ENCODE measurements at regions not wholly inside any gene's neighbourhood (a gene's known extent, or its start where the extent isn't known, plus 50 kb on each side); places are given as distances from the start of the nearest gene placed in this dataset.
A peak's percentile ranks its signal among the peaks of the same experiment; 100 is the strongest.

DNA sequence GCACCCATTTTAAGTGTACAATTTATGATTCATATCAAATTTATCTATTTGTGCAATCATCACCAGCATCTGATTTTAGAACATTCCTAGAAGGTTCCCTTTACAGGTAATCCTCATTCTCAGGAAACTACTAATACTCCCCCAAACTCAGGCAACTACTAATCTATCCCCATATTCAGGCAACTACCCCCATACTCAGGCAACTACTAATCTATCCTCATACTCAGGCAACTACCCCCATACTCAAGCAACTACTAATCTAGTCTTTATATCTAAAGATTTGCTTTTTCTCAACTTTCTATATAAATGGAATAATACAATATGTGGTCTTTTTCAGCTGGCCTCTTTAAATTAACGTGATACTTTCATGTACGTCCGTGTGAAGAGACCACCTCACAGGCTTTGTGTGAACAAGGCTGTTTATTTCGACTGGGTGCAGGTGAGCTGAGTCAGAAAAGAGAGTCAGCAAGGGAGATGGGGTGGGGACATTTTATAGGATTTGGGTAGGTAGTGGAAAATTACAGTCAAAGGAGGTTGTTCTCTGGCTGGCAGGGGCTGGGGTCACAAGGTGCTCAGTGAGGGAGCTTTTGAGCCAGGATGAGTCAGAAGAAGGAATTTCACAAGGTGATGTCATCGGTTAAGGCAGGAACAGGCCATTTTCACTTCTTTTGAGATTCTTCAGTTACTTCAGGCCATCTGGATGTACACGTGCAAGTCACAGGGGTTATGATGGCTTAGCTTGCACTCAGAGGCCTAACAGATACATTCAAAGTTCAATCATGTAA lies 1444.5 kb upstream of the CADM2 start:
- DNase-seq (ENCODE audit: low read depth), result peak; percentile 53

DNA sequence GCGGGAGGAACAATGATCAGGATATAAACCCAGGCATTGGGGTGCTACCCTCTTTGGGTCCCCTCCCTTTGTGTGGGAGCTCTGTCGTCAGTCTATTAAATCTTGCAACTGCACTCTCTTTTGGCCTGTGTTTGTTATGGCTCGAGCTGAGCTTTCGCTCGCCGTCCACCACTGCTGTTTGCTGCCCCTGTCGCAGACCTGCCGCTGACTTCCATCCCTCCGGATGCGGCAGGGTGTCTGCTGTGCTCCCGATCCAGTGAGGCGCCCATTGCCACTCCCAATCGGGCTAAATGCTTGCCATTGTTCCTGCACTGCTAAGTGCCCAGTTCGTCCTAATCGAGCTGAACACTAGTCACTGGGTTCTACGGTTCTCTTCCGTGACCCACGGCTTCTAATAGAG lies 1443.7 kb upstream of the CADM2 start:
- DNase-seq (ENCODE audit: low read depth), result no peak

DNA sequence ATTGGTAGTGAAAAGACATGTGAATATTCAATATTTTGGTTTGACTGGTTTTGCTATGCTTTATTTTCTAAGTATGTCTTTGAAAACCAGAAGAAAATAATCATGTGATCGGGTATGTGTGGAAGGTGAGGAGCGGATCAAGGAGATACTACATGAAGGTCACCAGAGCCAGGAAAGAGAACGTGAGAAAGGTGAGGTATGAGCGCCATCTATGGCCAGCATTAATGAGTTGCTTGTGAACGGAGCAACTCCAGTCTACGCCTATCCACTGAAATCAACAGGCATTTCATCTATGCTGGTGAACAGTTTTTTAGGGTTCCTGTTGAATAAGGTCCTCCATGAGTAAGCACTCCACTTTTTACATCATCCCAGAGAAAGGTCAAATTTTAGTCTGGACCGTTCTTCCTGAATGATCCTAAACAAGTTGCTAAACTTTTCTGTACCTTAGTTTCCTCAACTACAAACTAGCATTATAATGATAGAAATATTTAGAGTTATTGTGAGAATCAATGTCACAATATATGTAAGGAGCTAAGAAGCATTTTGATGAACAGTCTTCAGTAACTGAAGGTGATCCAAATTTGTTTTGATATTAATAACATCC lies 1435.2 kb upstream of the CADM2 start:
- DNase-seq (ENCODE audit: low read depth), result peak; percentile 52

DNA sequence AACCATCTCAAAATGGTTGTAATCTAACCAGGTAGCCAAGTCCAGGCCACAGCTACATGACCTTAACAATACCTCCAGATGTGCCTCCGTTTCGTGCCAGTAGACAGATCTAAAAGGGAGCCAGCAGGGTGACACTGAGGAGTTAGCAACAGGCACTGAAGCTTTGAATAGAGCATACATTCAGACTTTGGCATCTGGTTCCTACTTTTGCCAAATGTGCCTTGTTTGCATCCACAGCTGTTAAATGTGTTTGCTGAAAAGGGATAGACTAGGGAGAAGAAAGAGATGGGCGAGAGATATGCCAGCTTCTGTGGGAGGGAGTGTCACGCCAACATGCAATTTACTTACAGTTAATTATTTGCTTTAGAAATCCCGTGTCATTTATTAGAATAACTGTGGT lies 1433.9 kb upstream of the CADM2 start:
- no peak for DNase-seq (ENCODE audit: low read depth)

DNA sequence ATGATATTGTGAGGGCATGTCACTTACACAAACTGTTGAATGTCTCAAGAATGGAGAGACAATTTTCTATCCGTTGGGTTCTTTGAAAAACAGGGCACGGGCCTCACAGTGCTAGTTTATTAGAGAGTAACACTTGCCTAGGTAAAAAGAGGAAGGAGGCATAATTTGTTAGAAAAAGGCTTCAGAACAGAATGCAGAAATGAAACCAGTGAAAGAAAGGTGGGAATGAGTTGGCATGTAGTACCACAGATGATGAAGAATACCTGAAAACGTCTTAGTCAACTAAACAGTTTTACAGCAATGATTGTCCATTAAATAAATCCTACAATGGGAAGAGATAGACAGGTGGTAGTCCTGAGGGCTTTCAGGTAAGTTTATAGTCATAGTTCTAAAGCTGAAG lies 1399.7 kb upstream of the CADM2 start:
- DNase-seq (ENCODE audit: low read depth), result no peak

DNA sequence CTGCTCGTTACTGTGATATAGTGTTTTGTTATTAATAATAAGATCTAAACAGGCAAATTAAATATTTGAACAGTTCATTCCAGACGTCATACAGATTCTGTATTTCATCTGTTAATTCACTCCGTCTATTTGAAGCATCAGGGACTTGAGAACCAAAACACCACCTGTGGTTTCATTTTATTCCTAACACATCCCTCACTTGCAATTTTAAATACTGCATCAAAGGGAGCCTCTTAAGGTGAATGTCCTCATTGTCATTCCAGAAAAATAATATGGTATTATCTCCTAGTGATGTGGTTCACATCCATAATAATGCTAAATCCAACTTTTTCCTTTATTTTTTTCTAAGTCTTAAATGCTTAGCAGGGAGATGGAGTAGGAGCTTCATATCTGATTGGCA lies 1390.9 kb upstream of the CADM2 start:
- DNase-seq (ENCODE audit: low read depth), result no peak

DNA sequence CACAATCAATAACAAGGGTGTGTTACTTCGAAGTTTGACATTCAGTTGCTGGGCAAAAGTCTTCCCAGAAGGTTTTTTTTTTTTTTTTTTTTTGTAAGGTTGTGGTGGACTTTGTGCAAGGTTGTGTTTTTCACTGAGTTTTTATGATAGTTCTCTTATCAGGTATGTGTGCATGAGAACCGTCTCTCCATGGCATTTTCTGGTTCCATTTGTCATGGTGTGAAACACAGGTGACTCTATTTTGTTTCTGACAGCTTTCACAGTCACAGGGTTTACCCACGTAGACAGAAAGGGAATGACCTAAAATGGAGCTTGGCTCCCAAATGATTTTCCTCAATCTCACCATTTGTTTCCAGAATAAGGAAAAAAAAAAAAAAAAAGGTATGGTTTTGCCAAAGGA lies 1377.2 kb upstream of the CADM2 start:
- no peak for DNase-seq (ENCODE audit: low read depth)

DNA sequence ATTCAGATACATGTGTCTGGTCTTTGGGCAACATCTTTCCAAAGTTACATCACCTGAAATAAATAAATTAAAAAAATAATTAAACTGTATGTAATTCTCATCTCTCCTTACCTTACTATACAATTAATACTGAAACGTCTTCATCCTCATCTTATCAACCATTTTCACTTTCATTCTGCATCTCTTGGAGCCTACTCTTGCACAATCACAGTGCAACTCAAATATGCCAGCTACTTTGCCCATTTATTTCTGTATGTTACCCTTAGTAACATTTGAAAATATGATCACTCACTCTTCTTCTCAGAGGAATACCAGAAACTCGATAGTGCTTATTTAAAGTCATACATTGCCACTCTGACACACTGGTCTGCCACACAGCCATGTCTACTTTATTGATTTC lies 1357.1 kb upstream of the CADM2 start:
- no peak for DNase-seq (ENCODE audit: low read depth)

DNA sequence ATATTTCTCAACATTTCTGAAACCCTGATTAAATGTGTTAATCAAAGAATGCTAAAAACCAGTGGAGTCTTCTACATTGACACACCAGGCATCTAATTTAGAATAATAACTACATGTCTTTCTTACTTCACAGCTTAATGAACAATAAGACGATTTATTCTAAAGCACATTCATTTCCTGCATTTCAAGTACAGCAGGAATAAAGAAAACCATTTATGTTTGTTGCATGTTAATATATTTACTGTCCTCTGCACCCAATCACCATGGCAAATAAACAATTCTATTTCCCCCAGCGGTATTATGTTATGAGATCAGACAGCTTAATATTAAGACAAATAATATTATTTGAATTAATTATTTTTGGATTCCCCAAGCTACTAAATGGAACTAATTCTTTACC lies 1336.3 kb upstream of the CADM2 start:
- no peak for DNase-seq (ENCODE audit: low read depth)

DNA sequence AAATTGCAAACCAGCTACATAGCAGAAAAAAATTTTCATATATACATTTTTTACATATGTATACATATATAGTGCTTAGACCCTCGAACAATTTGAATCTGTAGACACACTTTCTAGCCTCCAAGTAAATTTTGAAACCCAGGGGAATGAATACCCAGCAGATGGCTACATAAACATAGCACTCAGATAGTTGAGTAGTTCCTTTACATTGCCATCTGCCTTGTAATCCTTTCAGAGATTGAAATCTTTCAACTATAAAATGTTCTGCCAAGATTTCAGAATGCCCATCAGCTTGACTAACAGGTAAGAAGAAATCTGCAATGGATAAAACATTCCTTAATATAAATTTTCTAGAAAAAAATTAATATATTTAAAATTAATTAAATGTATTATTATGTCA lies 1333.5 kb upstream of the CADM2 start:
- no peak for DNase-seq (ENCODE audit: low read depth)

DNA sequence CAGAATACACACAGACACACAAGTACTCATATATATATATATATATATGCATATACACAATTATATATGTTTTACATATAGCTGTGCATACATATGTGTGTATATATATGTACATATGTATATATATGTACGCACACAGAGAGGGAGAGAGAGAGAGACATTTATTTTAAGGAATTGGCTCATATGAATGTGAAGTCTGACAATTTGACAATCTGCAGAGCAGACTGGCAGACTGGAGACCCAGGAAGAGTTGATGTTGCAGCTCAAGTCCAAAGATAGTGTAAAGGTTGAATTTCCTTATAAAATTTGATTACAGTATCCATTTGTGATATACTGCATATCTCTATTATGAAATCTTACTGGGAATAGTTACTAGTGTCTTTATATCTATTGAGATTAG lies 1330.3 kb upstream of the CADM2 start:
- no peak for DNase-seq (ENCODE audit: low read depth)

DNA sequence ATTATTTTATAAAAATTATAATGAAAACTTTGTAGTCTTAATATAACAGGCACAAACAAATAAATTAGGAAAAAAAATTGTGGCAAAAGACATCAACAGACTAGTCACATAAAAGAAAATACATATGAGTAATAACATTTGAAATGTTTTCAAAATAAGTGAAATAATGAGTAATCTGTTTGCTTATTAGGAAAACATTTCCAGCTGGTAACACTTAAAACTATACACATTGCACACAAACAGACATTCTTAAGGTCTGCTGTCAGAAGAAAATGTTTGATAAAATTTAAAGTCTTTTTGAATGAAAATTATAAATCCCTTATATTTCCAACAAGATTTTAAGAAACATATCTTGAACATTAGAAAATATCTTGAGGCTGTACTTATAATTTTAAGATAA lies 1326.3 kb upstream of the CADM2 start:
- no peak for DNase-seq (ENCODE audit: low read depth)

DNA sequence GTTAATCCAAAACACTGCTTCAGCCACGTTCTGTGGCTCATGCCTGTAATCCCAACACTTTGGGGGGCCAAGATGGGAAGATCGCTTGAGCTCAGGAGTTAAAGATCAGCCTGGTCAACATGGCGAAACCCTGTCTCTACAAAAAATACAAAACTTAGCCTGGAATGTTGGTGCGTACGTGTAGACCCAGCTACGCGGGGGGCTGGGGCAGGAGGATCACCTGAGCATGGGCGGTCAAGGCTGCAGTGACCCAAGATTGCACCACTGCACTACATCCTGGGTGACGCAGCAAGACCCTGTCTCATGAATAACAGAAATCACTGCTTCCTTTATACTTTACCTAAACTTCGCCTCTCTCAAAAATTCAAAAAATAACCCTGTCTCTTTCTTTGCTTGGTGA lies 1325.0 kb upstream of the CADM2 start:
- DNase-seq (ENCODE audit: low read depth), result no peak

DNA sequence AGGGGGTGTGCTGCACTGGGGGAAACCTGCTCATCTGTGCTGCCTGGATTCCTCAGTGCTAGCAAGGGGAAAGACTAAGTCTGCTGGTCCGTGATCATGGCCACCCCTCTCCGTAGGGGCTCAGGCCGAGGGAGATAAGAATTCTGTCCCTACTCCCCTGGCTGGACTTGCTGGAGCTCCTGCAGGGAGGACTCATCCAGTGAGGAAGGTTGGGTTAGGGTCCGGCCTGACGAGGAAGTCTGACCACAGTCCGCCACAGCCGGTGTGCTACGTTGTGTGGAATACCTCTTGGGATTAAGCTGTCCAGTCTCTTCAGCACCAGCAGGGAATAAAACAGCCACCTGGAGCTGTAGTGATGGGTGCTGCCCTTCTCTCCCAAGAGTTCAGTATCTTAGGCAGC lies 1309.1 kb upstream of the CADM2 start:
- no peak for DNase-seq (ENCODE audit: low read depth)

DNA sequence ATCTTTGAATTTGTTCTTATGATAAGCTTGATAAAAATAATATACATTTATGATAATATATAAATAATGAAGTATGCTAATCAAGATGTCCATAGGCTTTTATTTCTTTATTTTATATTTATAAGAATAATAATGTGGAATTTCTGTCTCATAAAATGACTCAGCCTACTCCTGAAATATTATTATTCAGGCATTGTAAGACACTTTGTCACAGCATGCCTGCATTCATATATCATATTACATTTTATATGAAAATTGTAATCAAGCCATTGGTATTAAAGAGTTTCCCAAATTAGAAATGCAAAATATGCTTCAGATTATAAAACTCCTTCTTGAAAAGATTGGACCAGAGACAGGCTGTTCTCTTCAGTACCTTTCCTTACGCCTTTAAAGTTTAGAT lies 1303.7 kb upstream of the CADM2 start:
- DNase-seq (ENCODE audit: low read depth), result no peak

DNA sequence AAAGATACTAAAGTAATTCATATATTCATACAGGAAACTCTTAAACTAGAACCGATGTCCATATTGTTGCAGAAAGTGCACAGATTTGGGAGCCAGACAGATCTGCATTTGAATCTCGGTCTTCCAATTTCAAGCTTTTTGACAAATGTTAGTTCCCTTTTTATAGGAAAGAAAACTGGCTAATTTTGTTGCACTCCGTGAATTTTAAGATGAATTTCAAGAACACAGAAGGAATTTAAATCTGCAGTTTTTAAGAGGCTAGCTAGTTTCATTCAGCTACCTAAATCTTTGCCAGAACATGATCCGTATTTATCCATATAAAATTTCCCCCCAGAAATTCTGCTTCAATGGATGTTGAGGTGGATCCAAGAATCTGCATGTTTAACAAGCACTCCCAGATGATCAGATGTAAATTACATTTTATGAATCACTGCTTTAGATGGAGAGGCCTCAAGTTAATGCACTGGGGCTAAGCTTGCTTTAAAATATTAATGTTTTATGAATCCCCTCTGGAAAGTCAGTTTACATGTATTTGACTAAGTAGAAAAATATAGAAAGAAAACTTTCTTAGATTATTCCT lies 1296.3 kb upstream of the CADM2 start:
- DNase-seq (ENCODE audit: low read depth), result no peak

DNA sequence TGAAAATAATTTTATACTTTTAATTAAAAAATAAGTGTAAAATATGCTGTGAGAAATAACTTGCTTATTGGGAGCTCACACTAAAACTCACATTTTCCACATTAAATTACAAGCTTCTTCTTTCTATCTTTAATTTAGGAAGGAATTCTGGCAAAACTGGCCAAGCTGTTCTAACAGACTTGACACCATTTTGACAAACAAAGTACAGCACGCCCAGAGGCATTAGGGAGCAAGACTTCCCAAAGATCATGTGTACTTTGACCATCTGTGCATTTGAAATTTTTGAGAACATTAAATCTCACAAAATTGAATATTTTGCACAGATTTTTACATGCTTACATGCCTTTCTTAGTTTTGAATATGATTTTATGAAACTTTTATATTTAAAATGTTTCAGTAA lies 1288.4 kb upstream of the CADM2 start:
- DNase-seq (ENCODE audit: low read depth), result no peak

DNA sequence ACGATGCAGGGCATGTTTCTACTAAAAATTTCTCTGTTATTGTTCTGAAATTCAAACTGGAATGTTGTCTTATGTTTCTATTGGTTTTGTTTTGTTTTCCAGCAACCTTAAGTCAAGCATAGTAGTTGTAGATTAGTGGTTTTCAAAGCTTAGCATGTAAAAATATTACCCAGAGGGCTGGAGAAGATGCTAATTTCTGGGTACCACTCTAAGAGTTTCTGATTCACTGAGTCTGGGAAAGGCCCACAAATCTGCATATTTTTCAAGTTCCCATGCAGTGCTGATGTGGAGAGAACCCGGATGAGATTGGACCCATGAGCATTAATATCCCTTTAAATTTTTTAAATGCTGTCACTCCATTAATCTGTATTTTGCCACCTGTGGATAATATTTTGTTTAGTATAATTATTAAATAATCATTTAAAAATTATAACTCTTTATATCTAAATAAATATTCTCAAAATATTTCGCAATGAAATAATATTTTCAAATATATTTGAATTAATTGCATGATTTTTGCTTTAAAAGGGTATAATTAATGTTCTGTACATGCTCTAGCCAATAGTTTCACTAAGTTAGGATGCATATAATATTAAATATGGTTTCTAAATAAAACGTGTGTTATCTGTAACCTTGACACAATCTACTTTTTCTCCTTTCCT lies 1274.7 kb upstream of the CADM2 start:
- no peak for DNase-seq (ENCODE audit: low read depth)

DNA sequence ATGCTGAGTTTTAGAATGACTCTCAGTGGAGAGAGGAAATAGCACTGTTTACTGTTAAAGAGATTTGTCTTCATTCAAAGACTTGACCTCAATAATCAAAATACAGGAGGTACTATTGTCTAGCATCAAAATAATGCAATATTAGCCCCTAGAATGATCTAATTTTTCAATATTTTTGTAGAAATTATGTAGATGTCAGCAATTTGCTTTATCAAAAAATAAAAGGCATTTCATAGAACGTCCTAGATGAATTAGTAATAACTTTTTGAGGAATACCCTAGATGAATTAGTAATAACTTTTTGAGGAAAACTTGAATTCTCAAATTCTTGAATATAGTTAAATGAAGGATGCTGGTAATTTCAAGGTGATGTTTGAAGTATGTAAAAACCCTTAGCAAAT lies 1252.1 kb upstream of the CADM2 start:
- no peak for DNase-seq (ENCODE audit: low read depth)

DNA sequence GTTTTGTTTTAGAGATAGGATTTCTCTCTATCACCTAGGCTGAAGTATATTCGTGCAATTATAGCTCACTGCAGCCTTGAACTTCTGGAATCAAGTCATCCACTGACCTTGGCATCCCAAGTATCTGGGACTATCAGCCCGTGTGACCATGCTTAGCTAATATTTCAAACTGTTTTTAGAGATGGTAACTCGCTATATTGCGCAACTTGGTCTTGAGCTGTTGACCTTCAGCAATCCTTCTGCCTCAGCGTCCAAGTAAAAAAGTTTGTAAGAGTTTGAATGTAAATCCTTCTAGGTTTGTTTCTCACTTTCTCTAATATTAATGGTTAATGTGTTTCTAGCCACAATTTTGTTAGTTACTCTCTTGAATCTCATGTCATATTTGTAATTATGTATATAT lies 1243.5 kb upstream of the CADM2 start:
- peak; percentile 0 for DNase-seq (ENCODE audit: low read depth)

DNA sequence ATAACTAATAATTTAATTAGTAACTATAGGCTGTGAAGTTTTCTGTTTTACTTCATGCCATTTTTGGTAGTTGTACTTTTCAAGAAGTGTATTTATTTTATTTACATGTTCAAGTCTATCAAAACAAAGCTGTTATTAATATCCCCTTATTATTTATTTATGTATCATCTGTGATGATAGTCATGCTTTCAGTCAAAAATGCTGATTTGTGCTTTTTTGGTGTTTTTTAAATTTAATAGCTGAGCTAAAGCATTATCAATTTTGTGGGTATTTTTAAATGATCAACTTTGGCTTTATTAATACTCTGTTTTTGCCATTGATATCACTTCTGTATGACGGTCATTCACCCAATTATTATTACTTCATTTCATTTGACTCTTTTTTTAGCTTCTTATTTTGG lies 1229.2 kb upstream of the CADM2 start:
- DNase-seq (ENCODE audit: low read depth), result no peak

DNA sequence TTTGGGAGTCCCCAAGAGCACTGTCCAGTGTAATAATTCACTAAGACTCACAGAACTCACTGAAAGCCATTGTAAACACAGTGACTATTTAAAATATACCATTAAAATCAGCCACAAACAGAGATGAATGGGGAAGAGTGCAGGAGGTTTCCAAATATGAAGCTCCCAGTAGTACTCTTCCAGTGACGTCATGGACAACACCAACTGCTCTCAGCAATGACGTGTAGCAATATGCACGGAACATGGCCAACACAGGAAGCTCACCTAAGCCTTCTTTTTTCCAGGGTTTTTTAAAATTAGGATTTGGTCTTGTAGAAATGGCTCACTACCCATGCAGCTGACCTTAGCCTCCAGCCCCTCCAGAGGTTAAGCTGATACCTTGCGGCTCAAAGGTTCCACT lies 1224.1 kb upstream of the CADM2 start:
- DNase-seq (ENCODE audit: low read depth), result no peak

DNA sequence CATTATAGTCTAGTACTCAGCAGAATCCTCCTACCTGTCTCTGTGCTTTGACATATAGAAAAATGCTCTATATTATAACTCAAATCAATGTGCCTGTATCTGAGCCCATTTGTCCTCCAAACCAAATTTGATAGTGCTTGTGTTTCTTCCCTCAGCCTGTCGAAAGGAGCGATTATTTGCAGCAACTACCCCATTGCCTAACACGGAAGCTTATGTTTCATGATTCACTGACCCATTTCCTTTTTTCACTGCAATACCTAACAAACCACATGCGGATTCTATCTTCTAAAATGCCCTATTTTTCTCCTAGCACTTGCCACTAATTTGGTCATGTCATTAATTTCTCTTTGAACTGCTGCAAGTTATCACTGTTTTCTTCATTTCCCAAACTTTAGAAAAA lies 1220.6 kb upstream of the CADM2 start:
- no peak for DNase-seq (ENCODE audit: low read depth)

All from iris pigment epithelial cell (primary cell).